Osteocyte (in vitro differentiated cells): ENCODE measurements at regions not wholly inside any gene's neighbourhood (a gene's known extent, or its start where the extent isn't known, plus 50 kb on each side); places are given as distances from the start of the nearest gene placed in this dataset.

Experiments used
- DNase-seq: peaks from one replicate; pipeline ENCODE4 v3.0.0; 2021; ENCODE audit warnings: mixed read lengths; ENCODE audit not compliant: unreplicated experiment; ENCODE audit errors: extremely low spot score
- H3K27ac Mint-ChIP-seq: one replicate; pipeline ENCODE4 v1.8.0; 2021; ENCODE audit warnings: mild to moderate bottlenecking, mixed read lengths; ENCODE audit not compliant: unreplicated experiment
- H3K27me3 Mint-ChIP-seq: one replicate; pipeline ENCODE4 v1.8.0; 2021; ENCODE audit warnings: mixed read lengths; ENCODE audit not compliant: unreplicated experiment
- H3K36me3 Mint-ChIP-seq: one replicate; pipeline ENCODE4 v1.8.0; 2021; ENCODE audit warnings: mixed read lengths; ENCODE audit not compliant: unreplicated experiment
- H3K4me1 Mint-ChIP-seq: one replicate; pipeline ENCODE4 v1.8.0; 2021; ENCODE audit warnings: mixed read lengths; ENCODE audit not compliant: unreplicated experiment
- H3K4me3 Mint-ChIP-seq: one replicate; pipeline ENCODE4 v1.8.0; 2021; ENCODE audit warnings: mild to moderate bottlenecking, moderate library complexity, mixed read lengths; ENCODE audit not compliant: unreplicated experiment
- H3K9me3 Mint-ChIP-seq: one replicate; pipeline ENCODE4 v1.8.0; 2021; ENCODE audit warnings: mixed read lengths; ENCODE audit not compliant: unreplicated experiment
- CTCF ChIP-seq: fragments of 200-600 bp; sonication (generic); IDR thresholded peaks from 2 replicates; pipeline ENCODE4 v1.5.0; 2021; ENCODE audit warnings: antibody characterized with exemption, mild to moderate bottlenecking, moderate library complexity

- Mint-ChIP-seq H3K27me3 (no peaks in the 10 kb centered on the region), H3K27ac (no peak overlapping the region), H3K36me3 (no peaks in the 10 kb centered on the region), H3K4me1 (peaks cover 14% of the 10 kb centered on the region), H3K4me3 (no peak overlapping the region), H3K9me3 (no peaks in the 10 kb centered on the region)
- DNase-seq = no peak
- TF ChIP-seq CTCF = no peak
These were observed 374.2 kb downstream of the EFNA5 start for GRCh38 chr5:107296572-107296971.

GRCh38 chr5:107295914-107296313, 374.8 kb downstream of the EFNA5 start:
- Mint-ChIP-seq H3K36me3 (no peaks in the 10 kb centered on the region), H3K4me1 (peaks cover 11% of the 10 kb centered on the region), H3K4me3 (no peak overlapping the region), H3K27ac (no peak overlapping the region), H3K27me3 (no peaks in the 10 kb centered on the region), H3K9me3 (no peaks in the 10 kb centered on the region)
- no peak for DNase-seq
- TF ChIP-seq CTCF = no peak

- TF ChIP-seq CTCF = no peak
- H3K27ac Mint-ChIP-seq = no peak overlapping the region
- H3K27me3 Mint-ChIP-seq = no peaks in the 10 kb centered on the region
- H3K9me3 Mint-ChIP-seq = no peaks in the 10 kb centered on the region
- H3K4me3 Mint-ChIP-seq = no peak overlapping the region
- peaks cover 11% of the 10 kb centered on the region for H3K4me1 Mint-ChIP-seq
- no peak for DNase-seq
- no peaks in the 10 kb centered on the region for H3K36me3 Mint-ChIP-seq
These were observed 376.1 kb downstream of the EFNA5 start for GRCh38 chr5:107294669-107295068.

GRCh38 chr5:107294211-107294550, 376.6 kb downstream of the EFNA5 start:
- no peak overlapping the region for H3K4me3 Mint-ChIP-seq
- DNase-seq = no peak
- no peaks in the 10 kb centered on the region for H3K9me3 Mint-ChIP-seq
- H3K36me3 Mint-ChIP-seq = no peaks in the 10 kb centered on the region
- H3K27me3 Mint-ChIP-seq = no peaks in the 10 kb centered on the region
- H3K27ac Mint-ChIP-seq = no peak overlapping the region
- peaks cover 11% of the 10 kb centered on the region for H3K4me1 Mint-ChIP-seq
- no peak for TF ChIP-seq CTCF

GRCh38 chr5:107293541-107294210, 377.1 kb downstream of the EFNA5 start:
- TF ChIP-seq CTCF = no peak
- no peaks in the 10 kb centered on the region for H3K9me3 Mint-ChIP-seq
- H3K27ac Mint-ChIP-seq = no peak overlapping the region
- H3K36me3 Mint-ChIP-seq = no peaks in the 10 kb centered on the region
- H3K4me3 Mint-ChIP-seq = no peak overlapping the region
- H3K4me1 Mint-ChIP-seq = peaks cover 11% of the 10 kb centered on the region
- DNase-seq = no peak
- H3K27me3 Mint-ChIP-seq = peaks cover 1% of the 10 kb centered on the region
